ENCODE measurements at regions not wholly inside any gene's neighbourhood (a gene's known extent, or its start where the extent isn't known, plus 50 kb on each side); places are given as distances from the start of the nearest gene placed in this dataset.
A peak's percentile ranks its signal among the peaks of the same experiment; 100 is the strongest.
"Not testable (repeated sequence)": the region's sequence is repeated elsewhere in the genome, so short reads cannot be mapped to it uniquely, and the experiment has no call there.

DNA sequence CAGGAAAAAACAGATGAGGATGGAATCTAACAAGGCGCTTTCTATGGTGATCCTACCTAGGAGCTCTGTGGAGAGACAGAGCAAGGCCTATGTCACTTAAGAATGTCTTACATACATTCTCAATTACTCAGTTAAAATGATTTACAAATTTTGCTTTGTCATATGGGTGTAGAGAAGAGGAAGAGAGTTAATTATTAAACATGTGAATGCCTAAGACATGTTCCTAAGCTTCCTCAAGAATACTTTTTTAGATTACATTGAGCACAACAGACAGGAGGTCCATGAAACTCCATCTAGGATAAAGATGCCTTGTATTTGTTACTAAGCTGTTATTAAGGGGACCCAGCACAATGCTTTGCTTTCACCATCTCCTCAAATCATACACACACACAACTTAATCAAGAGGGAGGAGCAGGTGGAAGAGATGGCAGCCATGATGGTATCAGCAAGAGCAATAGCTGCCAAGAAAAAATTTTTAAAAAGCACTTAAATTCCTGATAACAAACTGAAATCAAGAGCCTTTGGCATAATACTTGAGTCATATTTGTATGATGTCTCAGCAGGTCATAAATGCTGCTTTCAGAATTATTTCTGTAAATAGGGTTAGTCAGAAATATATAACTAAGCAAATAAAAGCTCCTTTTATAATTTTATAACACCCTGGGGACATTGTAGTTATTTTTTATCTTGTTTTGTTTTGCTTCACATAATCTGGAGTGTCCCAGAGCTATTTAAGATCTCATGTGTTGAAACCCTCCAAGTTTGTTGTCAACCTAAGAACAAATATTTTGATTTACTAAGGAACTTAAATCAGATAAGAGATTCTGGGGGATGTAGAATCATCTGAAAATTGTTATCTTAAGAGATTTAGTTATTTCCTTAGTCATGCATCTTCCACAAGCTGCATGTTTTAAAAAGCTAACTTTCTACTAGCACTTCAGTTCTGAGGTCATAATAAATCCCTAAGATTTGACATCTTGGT lies 70.0 kb upstream of the CD2AP start:
- DNase-seq = no peak

DNA sequence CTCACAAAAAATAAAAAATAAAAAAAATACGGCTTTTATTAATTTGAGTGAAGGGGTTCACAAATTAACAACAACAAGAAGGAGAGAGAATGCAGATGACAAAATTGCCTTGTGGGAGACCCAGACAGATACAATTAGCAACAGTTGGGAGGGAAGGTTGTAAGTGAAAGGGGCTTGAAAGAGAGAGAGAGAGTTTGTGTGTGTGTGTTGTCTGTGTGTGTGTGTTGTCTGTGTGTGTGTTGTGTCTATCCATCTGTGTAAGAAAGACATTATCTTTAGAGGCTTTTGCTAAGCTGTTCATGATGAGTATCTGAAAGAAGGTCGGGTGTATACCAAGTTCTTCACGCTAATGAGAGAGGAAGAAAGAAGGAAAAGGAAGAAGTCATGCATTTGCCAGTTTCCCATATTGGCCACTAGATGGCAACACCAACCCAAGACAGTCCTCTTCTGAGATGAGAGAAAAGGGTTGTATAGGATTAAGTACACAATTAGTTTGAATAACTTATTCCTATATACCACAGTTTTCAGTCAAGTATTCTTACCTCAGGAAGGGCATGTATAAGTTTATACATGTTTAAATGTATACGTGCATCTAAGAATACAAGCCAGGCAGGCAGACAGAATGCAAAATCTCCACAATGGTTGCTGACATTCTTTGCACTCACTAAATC lies 63.7 kb upstream of the CD2AP start:
- DNase-seq = peak; percentile 20

DNA sequence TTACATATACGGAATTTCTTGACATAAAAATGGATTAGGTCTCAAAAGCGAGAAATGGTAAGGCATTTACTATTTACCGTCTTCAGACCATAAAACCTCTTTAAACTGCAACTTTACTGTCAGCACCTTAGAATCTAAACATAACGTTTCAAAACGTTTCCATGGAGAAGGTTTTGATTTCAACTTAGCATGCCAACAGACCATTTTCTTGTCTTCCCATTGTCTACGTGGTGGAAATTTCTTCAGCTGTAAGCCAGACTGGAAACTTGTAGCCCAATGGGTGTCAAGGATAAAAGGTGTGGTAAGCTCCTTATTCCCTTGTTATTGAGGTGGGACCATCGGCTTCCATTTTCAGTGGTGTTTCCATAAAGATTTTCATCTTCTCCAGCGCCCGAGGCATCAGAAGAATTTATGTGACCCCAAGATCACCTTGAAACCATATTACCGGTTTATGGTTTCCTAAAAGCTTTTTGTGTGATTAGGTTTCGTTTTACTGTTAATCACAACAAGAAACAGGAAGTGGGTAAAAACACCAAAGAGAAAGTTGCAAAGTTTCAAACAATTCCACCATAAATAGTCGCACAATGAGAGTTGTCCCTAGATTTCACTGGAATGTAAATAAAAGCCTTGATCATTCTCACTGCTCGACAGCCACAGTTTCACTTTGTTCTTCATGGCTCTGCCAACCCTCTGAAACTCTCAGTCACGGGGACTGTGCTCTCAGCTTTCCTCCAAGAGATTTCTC lies 63.0 kb upstream of the CD2AP start:
- no peak for DNase-seq

DNA sequence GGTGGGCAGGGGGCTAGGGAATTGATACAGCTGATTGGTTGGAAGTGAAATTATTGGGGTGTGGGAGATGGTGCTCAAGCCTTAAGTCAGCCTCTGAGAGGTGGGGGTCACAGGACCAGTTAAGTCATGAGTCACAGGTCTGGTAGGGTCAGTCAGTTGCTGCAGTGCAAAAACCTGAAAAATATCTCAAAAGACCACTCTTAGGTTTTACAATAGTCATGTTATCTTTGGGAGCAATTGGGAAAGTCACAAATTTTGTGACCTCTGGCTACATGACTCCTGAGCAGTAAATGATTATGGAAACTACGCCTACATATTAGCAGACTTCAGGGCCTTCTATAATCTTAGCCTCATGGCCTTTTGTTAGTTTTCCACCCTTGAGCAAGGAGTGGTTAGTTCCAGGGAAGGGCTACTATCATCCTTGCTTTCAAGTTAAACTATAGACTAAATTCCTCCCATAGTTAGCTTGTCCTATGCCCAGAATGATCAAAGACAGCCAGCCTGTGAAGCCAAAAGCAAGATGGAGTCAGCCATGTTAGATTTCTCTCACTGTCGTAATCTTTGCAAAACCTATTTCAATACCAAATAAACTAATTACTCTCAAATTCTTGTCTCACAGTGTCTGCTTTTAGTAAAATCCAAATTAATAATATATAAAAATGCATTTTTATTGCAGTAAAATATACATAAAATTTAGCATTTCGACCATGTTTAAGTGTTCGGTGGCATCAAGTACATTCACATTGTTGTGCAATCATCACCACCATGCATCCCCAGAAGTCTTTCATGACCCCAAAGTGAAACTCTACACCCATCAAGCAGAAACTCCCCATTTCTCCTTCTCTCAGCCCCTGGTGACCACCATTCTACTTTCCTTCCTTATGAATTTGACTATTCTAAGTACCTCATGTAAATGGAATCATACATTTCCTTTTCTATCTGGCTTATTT lies 60.9 kb upstream of the CD2AP start:
- DNase-seq = no peak

DNA sequence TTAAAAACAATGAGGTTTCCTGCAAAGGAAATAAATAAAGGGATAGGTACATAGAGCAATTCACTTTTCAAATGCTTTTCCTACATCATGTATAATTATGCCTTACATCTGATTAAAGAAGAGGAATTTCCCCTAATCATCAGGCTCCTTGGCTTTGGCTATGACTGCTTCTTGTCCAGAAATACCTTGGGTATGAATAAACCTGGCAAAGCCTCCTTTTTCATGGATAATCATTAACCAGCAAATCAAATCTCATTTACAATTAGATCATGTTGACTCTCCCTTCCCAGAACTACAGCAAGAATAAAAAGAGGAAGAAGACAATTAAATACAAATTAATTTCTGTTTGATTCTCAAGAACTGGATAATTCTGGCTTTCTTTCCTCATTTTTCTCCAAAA lies 58.0 kb upstream of the CD2AP start:
- no peak for DNase-seq

DNA sequence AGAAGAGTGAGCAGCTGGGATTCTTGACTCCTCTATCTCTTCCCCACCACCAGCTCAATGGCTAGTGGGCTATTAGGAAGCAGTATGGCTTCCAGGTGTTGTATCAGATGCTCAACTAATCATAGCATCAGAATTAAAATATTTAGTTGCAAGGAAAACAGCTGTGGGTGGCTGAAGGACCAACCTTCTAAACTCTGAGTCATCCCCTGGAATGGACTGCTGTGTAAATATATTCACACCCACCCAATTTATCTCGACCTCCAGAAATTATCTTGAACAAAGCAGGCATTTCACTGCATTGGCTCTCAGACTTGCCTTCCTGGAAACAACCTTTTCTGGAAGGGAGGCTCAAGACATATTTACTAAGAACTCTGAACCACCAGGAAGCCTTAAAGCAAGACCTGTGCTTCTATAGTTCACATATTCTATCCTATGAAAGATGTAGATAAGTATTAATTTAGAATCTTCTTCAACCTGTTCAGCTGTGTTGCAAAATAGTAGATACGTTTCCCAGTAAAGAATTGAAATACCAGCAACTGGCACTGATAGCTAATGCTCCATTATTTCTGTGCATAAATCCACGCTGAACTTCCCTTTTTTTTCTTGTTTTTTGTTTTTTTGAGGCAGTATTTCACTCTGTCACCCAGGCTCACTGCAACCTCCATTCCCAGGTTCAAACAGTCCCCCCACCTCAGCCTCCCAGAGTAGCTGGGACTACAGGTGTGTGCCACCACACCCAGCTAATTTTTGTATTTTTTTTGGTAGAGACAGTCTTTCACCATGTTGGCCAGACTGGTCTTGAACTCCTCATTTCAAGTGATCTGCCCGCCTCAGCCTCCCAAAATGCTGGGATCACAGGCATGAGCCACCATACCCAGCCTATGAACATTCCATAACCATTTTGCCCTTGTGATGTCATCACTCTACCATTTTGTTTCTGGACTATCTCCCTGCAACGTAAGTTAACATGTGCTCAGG lies 56.9 kb upstream of the CD2AP start:
- no peak for DNase-seq

DNA sequence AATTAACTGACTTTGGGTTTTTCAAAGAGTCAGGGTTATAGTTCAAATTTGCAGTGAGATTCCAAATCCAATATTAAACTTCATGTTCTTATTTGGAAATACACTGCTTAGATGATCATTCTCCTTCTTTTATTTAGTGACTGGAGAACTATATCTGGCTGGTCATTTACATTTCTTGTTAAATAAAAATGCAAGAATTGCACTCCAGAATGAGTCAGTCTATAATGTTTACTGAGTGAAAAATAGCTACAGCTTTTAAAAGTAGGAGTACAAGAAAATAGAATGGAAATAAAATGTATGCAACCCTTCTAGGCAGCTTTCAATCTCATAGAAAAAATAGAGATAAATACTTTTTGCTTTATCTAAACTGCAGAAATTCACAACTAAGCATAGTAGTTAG lies 54.5 kb upstream of the CD2AP start:
- no peak for DNase-seq

DNA sequence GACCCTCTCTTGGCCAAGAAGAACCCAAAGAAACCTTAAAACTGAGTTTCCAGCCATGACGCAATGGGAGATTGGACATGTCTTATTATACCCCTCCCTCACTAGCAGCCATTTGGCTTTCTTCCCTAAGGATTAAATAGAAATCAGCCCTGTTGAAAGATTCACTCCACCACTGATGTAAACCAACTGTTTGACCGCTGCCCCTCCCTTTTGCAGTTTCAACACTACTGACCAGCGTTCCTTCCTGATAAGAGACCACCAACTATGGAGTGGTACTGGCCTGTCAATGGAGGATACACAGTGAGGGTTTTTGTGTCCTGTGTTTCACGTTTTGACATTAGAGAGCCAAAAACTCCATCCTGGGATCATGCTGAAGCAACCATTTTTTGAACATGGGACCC lies 53.2 kb upstream of the CD2AP start:
- no peak for DNase-seq

DNA sequence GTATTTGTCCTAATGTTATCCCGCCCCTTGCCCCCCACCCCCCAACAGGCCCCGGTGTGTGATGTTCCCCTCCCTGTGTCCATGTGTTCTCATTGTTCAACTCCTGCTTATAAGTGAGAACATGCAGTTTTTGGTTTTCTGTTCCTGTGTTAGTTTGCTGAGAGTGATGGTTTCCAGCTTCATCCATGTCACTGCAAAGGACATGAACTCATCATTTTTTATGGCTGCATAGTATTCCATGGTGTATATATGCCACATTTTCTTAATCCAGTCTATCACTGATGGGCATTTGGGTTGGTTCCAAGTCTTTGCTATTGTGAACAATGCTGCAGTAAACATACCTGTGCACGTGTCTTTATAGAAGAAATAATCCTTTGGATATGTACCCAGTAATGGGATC lies 51.9 kb upstream of the CD2AP start:
- not testable (repeated sequence) for DNase-seq

DNA sequence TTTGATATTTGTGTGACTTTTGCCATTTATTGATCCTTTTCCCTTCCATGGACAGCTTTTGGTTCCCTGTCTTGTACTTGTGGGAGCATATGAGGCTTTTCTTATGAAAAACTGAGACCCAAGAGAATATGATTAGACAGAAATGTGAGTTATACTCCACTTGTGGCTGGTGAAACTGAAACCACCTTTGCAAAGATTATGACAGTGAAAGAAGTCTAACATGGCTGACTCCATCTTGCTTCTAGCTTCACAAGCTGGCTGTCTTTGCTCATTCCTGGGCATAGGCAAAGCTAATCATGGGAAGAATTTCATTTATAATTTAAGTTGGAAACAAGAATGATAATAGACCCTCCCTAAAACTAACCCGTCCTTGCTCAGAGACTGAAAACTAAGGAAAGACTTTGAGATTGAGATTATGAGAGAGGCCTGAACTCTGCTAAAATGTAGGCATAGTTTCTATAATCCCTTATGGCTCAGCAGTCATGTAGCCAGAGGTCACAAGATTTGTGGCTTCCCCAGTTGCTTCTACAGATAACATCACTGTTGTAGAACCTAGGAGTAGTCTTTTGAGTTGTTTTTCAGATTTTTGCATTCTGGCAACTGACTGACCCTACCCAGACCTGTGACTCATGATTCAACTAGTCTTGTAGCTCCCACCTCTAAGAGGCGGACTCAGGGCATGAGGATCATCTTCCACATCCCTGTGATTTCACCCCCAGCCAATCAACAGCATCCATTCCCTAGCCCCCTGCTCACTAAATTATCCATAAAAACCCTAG lies 50.9 kb upstream of the CD2AP start:
- no peak for DNase-seq

DNA sequence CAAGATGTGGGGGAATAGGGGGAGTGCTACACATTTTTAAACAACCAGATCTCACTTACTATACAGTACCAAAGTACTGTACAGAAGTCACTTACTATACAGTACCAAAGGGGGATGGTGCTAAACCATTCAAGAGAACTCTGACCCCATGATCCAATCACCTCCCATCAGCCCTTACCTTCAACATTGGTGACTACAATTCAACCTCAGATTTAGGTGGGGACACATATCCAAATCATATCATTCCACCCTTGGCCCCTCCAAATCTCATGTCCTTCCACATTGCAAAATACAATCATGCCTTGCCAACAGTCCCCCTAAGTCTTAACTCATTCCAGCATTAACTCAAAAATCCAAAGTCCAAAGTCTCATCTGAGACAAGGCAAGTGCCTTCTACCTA lies 49.9 kb upstream of the CD2AP start:
- DNase-seq = no peak

Data from NCI-H524 treated with DMSO at 0.1 percent for 48 hours (cell line).